ENCODE measurements at regions not wholly inside any gene's neighbourhood (a gene's known extent, or its start where the extent isn't known, plus 50 kb on each side); places are given as distances from the start of the nearest gene placed in this dataset.

DNA sequence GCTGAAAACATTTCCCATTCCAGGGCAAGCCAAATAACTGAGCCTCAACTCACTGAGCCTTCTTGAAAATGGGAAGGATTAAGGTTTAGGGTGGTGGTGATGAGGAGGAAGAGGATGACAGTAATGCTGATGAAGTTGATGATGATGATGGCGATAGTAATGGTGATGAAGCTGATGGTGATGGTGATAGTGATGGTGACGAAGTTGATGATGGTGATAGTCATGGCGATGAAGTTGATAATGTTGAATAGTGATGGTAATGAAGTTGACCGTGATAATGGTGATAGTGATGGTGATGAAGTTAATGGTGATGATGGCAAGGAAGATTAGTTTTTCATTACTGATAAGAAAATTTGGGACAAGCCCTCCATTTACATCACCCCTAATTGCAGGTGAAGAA, 285.8 kb upstream of the DYNLRB2 start:
- no peak for TF ChIP-seq POLR2AphosphoS5 (IDR thresholded peaks at IDR 0.05; ENCODE audit: low read depth, low read length)
- no peak for TF ChIP-seq POLR2A (IDR thresholded peaks at IDR 0.05; ENCODE audit: low read depth, low read length)
